ENCODE measurements at regions not wholly inside any gene's neighbourhood (a gene's known extent, or its start where the extent isn't known, plus 50 kb on each side); places are given as distances from the start of the nearest gene placed in this dataset.

DNA sequence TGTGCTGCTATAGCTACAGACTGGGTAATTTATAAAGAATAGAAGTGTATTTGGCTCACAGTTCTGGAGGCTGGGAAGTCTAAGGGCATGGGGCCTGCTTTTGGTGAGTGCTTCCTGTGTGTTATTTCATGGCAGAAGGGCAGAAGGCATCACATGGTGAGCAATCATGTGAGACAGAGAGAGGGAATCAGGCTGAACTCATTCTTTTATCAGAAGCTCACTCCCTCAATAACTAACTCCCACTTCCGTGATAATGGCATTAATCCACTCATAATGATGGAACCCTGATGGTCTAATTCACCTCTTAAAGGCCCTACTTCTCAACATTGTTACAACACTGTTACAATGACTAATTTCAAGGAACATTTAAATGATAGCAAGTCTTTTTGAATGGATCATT is 129.4 kb downstream of the FAT4 start:
- no peak for DNase-seq

DNA sequence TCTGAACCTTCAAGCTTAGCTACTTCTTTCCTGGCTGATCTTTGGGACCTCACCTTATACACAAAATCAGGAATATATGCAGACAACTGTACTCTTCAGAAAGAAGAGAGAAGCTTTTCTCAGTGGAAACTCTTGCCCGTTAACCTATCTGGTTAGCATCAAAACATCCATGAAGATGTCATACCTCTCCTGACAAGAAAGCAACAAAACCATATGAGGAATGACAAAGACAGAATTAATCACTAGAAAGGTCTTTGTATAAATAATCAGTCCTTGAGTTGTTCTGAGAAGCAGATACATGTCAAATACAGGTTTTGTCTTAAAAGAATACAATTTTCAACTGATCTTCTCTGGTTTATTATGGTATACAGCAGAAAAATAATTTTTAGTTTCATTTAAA is 130.8 kb downstream of the FAT4 start:
- DNase-seq, result no peak

DNA sequence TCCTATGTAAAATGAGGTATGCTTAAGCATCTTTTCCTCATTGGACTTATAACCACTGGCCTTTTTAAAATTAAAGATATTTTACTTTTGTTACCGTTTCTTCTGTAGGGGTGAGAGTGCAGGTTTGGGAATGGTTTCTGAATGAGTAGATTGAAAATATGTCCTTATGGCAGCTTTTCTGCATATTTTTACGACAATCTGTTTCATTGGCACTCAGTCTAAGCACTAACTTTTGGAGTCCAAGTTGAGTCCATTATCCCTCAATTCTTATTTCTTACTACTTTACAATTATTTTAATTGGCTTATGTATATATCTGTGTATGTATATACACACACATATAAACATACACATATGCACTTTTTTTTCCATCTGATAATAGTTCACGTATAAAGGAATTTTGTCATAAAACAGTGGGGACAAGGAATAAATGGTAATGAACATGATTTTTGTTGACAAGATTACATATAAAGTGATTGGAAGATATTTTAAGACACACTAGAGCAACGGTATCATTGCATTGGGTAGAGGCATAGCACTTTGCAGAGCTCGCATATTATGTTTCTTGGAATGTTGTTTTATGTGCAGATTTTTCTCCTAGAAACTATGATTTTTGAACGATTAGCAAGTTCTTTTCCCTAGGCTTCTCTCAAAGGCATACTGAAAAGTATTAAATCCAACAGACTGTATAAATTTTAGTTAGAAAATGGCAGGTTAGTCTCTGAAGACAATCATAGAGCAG is 133.0 kb downstream of the FAT4 start:
- no peak for DNase-seq

DNA sequence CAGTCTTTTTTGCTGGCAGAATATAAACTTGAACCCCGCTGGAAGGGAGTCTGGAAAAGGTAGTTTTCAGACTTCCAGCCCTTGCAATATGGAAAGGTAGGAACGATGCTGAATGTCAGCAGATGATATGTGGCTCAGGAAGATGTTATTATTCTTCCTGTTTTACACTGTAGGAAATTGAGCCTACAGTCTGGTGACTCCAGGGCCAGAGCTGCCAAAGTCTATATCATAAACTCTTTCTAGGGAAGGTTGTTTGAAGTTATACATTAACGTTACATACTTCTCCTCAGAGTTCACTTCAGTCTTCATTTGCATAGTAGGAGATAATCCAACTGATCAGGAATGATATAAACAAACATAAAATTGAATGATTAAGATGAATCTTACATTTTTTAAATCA is 141.3 kb downstream of the FAT4 start:
- no peak for DNase-seq

DNA sequence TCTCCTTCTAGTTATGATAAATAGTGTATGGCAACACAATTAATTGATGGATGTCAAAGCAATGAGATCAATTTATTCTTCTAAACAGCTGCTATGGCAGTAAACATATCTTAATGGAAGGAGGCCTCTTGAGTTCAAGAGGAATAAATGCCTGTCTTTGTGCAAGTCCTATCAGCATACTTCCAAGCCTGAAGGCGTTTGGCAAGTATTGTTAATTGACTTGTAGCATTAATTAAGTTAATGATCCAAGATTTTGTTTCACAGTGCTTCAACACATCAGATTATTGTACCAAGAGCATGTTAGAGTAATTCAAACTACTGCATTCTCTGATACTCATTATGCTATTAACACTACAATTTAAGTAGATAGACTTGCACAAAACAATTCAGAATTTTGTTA is 144.8 kb downstream of the FAT4 start:
- DNase-seq, result no peak

DNA sequence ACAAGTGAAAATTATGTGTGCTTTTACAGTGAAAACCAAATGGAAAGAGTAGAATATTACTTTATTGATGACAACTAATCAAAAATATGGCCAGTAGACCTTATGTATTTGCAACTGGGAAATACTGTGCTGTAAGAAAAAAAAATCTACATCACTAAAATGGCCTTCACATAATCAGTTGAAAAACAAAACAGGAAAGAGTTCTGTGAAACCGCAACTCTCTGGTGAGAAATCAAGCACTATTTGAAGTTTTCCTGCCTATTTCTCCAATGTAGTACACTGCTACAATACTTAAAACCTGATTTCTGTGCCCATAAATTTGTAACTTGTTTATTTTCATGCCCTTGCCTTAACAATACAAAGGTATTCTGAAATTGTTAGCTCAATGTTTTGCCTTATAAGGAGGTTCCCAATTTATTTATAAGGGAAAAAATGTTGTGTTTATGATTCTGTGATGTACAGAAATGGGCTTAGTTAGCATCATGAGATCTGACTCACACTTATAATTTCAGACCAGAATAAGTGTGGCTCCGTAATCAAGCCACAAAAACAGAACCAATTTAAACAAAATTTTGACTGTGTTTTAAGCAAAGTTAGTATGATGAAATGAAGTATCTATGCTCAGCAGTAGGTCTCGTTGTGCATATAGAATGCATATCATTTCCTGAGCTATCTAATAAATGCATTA is 147.1 kb downstream of the FAT4 start:
- DNase-seq, result no peak

DNA sequence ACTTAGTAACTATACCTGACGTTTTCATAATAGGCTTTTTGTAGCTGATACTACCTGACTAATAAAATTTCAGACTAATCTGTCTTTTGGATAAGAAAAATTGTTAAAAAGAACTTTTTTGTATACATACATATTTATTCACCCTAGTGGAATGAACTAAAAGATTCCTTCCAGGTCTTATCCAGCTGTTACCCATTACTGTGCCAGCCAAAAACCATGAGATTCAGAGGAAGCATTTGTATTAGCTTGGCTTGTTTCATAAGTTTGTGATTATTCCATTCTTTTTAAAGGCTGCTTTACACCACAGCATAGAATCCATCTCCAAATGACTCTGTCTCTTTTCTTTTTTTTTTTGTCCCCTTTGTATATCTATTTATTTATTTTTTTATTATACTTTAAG is 149.4 kb downstream of the FAT4 start:
- no peak for DNase-seq

DNA sequence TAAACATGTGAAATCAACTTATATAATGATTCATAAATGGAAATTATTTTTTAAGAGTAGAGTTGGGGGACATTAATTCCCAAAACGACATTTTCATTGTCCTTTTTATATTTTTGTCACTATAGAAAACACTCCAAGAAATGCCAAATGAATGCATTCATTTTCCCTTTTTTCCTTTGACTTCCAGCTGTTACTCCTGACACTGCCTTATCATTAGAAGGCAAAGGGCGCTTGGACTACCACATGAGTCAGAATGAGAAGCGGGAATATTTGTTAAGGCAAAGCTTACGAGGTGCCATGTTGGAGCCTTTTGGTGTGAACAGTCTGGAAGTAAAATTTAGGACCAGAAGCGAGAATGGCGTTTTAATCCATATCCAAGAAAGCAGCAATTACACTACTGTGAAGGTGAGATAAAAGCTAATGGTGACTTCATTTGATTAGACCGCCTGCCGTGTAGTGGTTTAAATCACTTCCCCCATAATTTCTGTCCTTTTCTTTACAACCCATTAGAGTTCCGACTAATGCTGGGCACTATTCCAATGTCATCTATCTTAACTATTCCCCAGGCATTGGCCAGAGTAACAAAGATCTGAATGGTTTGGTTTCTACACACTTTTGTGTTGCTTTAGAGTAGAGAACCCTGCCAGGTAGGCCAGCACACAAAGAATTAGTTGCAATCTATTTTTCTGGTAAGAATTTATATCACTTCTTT is 166.7 kb downstream of the FAT4 start:
- DNase-seq, result peak; percentile 64

DNA sequence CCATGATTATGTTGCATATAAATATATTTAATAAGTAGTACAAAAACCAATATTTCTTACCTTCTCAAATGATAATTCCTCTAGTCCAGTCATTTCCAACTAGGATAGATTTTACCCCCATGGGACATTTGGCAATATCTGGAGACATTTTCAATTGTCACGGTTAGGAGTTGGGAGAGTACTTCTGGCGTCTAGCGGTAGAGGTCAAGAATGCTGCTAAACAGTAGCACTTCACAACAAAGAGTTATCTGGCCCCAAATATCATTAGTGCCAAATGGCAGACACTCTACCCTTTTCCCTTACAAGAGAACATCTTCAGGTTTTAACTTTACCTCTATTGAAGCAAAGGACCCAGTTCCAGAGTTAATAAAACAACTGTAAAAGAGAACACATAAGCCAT is 168.1 kb downstream of the FAT4 start:
- DNase-seq, result no peak

DNA sequence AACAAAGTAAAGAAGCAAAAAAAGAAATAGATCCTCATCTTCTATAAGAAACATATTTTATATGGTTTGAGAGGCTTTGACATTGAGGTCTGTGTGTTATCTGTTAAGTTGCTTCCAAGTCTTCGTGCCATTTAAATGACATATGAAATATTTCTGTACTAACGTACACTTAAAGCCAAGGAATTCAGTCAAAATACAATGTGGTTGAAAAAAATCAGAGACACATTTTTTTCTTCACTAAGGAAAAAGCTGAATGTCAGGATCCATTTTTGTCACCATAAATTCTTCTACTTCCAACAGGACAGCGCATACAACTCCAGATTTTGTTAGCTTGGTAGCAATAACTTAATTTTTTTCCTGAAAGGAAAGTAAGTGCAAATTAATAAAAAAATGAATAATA is 168.5 kb downstream of the FAT4 start:
- no peak for DNase-seq

DNA sequence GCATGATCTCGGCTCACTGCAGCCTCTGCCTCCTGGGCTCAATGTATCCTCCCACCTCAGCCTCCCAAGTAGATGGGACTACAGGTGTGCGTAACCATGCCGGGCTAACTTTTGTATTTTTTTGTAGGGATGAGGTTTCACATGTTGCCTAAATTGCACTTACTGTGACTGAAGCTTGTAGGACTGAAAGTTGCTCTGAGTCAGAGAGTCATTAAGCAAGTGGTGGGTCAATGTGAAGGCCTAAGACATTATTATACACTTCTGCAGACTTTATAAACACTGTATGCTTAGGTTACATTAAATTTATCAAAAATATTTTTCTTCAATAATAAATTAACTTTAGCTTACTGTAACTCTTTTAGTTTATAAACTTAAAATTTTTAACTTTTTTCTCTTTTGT is 170.2 kb downstream of the FAT4 start:
- no peak for DNase-seq

DNA sequence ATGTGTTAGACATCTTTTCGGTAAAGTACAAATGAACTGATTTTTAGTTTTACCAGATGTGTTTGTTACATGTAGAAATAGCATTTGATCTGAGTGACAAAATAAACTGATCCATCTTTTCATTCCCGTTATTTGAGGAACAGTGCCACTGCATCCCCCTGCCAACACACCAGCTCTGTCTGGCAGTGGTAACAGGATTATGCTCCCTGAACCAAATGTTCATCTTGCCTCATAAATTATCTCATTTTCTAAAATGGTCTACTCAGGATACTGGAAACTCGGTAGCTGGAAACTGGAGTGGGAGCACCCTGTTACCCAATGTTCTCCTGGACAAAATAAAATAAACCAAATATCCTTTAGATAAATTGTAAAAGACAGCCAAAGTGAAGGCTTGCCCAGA is 171.6 kb downstream of the FAT4 start:
- no peak for DNase-seq

DNA sequence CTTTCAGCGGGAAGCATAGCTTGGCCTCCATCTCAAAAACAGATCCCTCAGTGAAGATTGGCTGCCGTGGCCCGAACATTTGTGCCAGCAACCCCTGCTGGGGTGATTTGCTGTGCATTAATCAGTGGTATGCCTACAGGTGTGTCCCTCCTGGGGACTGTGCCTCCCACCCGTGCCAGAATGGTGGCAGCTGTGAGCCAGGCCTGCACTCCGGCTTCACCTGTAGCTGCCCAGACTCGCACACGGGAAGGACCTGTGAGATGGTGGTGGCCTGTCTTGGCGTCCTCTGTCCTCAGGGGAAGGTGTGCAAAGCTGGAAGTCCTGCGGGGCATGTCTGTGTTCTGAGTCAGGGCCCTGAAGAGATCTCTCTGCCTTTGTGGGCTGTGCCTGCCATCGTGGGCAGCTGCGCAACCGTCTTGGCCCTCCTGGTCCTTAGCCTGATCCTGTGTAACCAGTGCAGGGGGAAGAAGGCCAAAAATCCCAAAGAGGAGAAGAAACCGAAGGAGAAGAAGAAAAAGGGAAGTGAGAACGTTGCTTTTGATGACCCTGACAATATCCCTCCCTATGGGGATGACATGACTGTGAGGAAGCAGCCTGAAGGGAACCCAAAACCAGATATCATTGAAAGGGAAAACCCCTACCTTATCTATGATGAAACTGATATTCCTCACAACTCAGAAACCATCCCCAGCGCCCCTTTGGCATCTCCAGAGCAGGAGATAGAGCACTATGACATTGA is 175.4 kb downstream of the FAT4 start:
- no peak for DNase-seq

DNA sequence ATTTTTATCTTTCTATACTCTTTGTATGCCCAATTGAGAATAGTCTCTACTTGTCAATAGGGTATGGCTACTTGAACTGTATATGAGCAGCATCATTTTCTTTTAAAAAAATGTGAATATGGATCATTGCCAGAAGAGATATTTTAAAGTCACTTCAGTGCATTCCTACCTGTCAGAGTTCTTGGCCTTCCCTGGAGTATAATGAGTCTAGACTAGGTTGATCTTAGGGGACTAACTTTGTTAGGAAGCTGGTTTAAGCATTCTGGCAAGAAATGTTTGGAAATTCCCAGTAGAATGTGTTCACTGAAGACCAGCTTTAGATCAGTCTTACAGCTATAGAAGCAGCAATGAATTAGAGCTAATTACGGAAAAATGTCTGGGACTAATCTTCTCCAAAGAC is 178.2 kb downstream of the FAT4 start:
- DNase-seq, result no peak

DNA sequence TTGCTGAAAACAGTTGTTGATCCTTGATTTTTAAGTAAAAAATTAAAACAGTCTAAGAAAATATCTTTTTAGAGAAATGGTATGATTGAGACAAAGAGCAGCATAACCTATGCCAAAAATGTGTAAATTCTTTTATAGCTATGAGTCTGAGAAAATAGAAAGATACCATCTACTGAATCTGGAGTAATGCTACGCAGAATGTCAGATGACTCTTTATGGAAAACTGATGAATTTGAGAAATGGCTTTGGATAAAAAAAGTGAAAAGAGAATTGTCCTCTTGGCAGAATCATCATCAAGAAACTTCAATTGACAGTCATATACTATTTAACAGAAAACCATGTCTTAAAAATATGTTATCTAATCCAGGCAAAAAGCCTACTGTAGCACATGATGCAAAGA is 183.1 kb downstream of the FAT4 start:
- DNase-seq, result no peak

DNA sequence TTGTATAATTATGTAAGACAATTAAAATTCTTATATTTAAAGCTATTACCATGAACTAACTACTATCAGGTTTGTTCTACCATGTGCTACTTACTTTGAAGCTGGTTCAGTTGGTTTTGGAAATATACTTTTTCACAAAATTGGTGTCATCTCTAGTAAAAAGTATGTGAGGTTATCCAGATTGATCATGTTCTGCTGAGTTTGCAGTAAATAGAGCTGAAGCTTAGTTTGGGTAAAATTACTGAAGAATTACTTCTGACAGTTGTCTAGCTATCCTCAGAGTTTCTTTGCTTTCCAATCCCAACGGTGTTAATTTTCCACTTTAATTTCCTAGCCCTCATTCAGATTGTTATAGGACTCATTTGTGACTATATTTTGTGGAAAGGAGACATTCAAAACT is 184.2 kb downstream of the FAT4 start:
- DNase-seq, result no peak

DNA sequence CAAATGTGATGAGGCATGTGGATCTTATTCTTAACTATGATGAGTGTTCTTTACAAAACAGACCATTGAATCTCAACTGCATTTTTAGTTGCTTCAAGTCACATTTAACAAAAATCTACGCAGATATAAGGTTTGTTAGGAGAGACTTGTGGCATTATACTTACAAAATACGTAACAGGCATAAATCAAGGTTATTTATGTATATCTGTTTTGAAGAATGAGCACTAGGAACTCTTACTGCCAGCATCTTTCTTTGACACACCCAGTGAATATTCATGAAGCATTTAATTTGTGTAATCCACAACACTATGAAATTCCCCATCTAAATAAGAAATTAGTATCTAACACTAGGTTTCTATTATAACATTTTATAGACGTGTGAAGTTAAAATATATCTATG is 186.3 kb downstream of the FAT4 start:
- no peak for DNase-seq

DNA sequence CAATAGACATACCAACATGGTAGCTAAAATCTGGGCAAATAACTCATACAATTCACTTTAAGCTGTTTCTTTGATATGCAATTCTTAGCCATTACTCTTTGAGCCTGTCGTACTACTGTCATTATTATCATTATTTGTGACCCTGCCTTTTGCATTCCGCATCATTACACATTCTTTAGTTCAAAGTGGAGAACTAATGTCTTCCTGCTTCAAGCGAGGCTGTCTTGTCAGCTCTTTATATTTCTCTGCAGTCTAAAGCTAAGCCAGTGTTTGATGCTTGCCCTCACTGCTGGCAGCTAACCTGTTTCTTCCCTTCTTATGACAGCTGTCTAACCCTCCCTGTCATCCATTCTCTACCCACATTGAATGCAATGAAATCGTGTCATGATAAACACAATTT is 186.8 kb downstream of the FAT4 start:
- DNase-seq, result no peak

DNA sequence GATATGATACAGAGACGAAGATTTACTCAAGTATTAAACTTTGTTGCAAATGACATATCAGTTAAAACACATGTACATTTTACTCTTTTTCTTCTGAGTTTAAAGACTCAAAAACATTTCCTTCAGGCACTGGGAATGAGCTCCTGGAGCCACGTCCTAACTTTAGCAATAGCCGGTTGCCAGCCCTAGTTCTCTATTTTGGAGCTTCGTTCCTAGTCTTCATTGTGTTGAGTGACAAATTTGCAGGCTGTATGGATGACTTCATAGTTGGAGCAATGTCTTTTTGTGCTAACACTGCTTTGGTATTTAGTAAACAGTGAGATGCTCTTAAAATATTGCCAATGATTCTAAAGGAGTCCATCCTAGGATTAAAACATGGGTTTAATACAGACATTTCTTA is 190.9 kb downstream of the FAT4 start:
- DNase-seq, result no peak

DNA sequence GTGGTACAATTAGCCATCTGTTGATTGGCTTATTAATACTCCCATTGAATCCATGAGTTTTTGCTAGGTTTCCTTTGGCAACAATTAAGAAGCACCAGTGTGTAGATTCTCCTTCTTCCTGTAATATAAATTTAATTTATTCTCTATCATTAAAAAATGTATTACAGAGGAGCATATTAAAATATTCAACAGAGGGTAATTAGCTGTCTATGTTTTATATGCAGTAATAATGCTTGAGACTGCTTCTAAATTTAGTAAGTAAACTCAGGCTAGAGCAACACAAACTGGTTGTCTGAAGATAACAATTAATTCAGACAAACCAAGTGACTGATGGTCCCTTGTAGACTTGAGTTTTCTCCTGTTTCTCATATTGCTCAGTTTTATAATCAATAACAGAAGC is 192.4 kb downstream of the FAT4 start:
- DNase-seq, result no peak

DNA sequence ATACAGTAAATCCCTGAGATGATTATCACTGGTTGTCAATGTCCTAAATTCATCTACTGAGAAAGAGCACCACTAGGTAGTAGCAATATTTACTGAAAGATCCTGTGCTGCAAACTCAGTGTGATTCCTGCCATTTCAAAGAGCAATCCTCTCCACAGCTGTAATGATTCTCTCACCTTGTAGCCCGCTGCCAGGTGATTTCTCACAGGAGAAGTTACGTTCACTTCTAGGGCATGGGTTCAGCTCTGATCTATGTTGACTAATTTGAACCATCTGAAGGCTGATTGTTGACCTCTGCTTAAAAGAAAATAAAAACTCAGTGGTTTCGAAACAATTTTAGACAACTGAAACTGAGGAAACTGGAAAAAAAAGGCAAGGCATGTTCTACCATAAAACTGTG is 197.0 kb downstream of the FAT4 start:
- DNase-seq, result no peak

DNA sequence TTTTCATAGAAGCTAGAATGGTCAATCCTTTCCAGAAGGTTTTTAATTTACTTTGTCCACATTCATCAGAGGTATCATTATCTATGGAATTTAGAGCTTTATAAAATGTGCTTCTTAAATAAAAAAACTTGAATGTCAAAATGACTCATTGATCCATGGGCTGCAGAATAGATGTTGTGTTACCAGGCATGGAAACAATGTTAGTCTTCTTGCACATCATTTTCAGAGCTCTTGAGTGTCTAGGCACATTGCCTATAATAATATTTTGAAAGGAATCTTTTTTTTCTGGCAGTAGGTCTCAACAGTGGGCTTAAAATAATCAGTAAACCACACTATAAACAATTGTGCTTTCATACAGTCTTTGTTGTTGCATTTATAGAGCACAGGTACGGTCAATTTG is 200.3 kb downstream of the FAT4 start:
- DNase-seq, result no peak

DNA sequence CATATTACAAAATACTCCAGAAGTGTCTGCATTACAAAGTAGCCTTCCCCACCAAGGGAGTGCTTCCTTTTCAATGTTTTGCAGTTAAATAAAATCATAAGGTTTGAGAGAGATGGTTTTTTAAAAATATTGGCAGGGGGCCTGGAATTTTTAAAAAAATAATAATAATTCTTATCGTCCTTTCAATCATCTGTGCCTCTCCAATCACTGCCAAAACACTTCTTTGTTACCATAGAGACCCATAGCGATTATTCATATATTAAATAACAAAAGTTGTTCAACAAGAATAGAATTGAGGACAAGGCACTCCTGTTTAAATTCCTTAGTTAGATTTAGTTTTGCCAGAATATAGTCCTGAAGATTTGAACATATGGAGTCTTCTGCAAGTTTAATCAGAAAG is 203.1 kb downstream of the FAT4 start:
- no peak for DNase-seq

DNA sequence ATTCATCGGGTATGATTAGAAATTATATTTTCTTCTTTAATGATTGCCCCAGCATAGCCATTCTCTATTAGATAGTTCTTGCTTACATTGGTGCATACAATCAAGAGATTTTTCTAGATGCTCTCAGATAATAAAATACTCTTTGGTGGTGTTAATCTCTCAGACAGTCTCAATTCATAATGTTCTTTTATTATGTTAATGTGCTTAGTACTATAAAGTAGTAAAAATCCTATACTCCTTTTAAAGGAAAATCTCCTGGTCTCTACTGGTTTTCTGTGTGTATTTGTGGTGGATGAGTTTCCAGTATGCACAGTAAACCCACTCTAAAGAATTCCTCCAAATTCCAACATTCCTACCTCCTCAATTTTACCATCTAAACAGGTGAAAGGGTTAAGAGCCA is 203.5 kb downstream of the FAT4 start:
- no peak for DNase-seq

Measured in NCI-H748 treated with DMSO at 0.1 percent for 48 hours (cell line).